ENCODE measurements at regions not wholly inside any gene's neighbourhood (a gene's known extent, or its start where the extent isn't known, plus 50 kb on each side); places are given as distances from the start of the nearest gene placed in this dataset.
"Not testable (repeated sequence)": the region's sequence is repeated elsewhere in the genome, so short reads cannot be mapped to it uniquely, and the experiment has no call there.

GRCh38 chr9:19643875-19644274 lies 145.0 kb downstream of the SLC24A2 start:
- Mint-ChIP-seq H3K27me3 (ENCODE audit: low read depth) (peaks cover 11% of the 10 kb centered on the region), H3K4me1 (ENCODE audit: low read depth) (no peaks in the 10 kb centered on the region), H3K36me3 (ENCODE audit: insufficient read depth in 2 of 2) (no peaks in the 10 kb centered on the region), H3K9me3 (no peaks in the 10 kb centered on the region), H3K4me3 (no peak overlapping the region), H3K27ac (no peak overlapping the region)
- DNase-seq (no peak), ATAC-seq (replicated peaks in 1 of 2) (no peak)

DNA sequence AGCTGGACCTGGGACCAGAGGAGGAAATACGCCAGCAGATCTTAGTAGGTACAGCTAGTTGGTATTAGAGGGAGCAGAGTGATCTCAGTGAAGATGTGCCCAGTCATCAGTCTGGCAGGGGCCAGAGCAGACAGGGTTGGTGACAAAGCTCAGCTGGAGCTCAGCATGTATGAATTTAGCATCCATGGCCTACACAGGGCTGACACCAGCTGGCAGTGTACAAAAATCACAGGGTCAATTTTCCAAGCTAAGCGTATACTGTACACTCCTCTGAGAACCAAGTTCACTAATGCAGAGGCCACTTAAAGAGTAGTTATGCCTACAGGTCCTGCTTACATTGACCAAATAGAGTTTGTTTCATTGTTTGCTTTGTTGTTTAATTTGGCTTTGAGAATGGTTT lies 146.6 kb downstream of the SLC24A2 start:
- DNase-seq (no peak), ATAC-seq (replicated peaks in 1 of 2) (no peak)
- no peaks in the 10 kb centered on the region for H3K4me1 Mint-ChIP-seq (ENCODE audit: low read depth)

GRCh38 chr9:19641046-19641445 lies 147.8 kb downstream of the SLC24A2 start:
- Mint-ChIP-seq H3K4me3 (no peak overlapping the region), H3K4me1 (ENCODE audit: low read depth) (no peaks in the 10 kb centered on the region), H3K27me3 (ENCODE audit: low read depth) (no peaks in the 10 kb centered on the region), H3K27ac (no peak overlapping the region), H3K36me3 (ENCODE audit: insufficient read depth in 2 of 2) (no peaks in the 10 kb centered on the region), H3K9me3 (no peaks in the 10 kb centered on the region)
- DNase-seq (no peak), ATAC-seq (replicated peaks in 1 of 2) (no peak)

More for the DNA sequence above, 146.6 kb downstream of the SLC24A2 start:
- no peak overlapping the region for H3K4me3 Mint-ChIP-seq
- peaks cover 2% of the 10 kb centered on the region for H3K27me3 Mint-ChIP-seq (ENCODE audit: low read depth)
- no peak overlapping the region for H3K27ac Mint-ChIP-seq
- H3K9me3 Mint-ChIP-seq: no peaks in the 10 kb centered on the region
- no peaks in the 10 kb centered on the region for H3K36me3 Mint-ChIP-seq (ENCODE audit: insufficient read depth in 2 of 2)

DNA sequence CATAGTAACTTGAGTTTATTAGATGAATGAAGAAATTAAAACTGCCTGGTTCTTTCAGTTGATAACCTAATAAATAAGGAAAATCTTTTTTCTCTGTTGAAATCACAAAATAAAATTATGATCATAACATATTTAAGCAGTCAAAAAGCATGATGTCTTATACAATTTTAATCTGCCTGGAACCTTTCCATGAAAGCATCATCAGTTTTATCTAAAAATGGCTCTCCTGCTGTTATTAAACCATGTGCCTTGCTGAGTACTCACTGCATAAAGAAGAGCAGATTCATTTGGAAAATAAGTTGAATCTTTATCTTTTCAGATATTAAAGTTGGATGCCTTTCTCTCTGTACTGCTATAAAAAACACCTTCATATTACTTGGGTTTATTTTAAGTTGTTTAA lies 148.8 kb downstream of the SLC24A2 start:
- DNase-seq: no peak
- no peak for ATAC-seq (replicated peaks in 1 of 2)
- H3K27ac Mint-ChIP-seq: no peak overlapping the region
- no peak overlapping the region for H3K4me3 Mint-ChIP-seq
- no peaks in the 10 kb centered on the region for H3K9me3 Mint-ChIP-seq
- H3K27me3 Mint-ChIP-seq (ENCODE audit: low read depth): no peaks in the 10 kb centered on the region
- H3K4me1 Mint-ChIP-seq (ENCODE audit: low read depth): no peaks in the 10 kb centered on the region
- no peaks in the 10 kb centered on the region for H3K36me3 Mint-ChIP-seq (ENCODE audit: insufficient read depth in 2 of 2)

DNA sequence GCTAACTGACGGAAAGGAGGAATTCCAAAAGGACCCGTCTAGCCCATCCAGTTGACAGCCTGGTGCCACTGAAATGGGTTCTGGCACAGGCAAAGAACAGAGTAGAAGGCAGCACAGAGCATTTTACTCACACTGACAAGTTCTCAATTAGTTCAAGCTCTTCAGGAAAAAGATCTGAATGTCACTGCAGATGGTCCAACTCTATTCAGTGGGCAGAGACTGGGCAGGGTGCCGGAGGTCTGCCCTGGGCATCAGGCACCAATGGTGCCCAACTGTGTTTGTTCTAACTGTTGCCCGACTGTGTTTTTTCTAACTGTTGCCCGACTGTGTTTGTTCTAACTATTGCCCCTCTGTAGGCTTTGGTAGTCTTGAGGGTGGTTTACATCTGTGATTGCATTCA lies 151.8 kb downstream of the SLC24A2 start:
- DNase-seq (no peak), ATAC-seq (replicated peaks in 1 of 2) (no peak)
- H3K27ac Mint-ChIP-seq: no peak overlapping the region
- H3K27me3 Mint-ChIP-seq (ENCODE audit: low read depth): peaks cover 6% of the 10 kb centered on the region
- no peaks in the 10 kb centered on the region for H3K36me3 Mint-ChIP-seq (ENCODE audit: insufficient read depth in 2 of 2)
- H3K4me1 Mint-ChIP-seq (ENCODE audit: low read depth): no peaks in the 10 kb centered on the region
- no peaks in the 10 kb centered on the region for H3K9me3 Mint-ChIP-seq
- H3K4me3 Mint-ChIP-seq: no peak overlapping the region

- H3K27me3 Mint-ChIP-seq (ENCODE audit: low read depth): peaks cover 6% of the 10 kb centered on the region
- H3K36me3 Mint-ChIP-seq (ENCODE audit: insufficient read depth in 2 of 2): no peaks in the 10 kb centered on the region
- H3K9me3 Mint-ChIP-seq: no peaks in the 10 kb centered on the region
- DNase-seq (no peak), ATAC-seq (replicated peaks in 1 of 2) (no peak)
- no peaks in the 10 kb centered on the region for H3K4me1 Mint-ChIP-seq (ENCODE audit: low read depth)
- no peak overlapping the region for H3K4me3 Mint-ChIP-seq
- no peak overlapping the region for H3K27ac Mint-ChIP-seq
These were observed 154.0 kb downstream of the SLC24A2 start for GRCh38 chr9:19634881-19635280.

- Mint-ChIP-seq H3K9me3 (no peaks in the 10 kb centered on the region), H3K27ac (no peak overlapping the region), H3K4me1 (ENCODE audit: low read depth) (no peaks in the 10 kb centered on the region), H3K4me3 (no peak overlapping the region), H3K27me3 (ENCODE audit: low read depth) (peaks cover 6% of the 10 kb centered on the region), H3K36me3 (ENCODE audit: insufficient read depth in 2 of 2) (no peaks in the 10 kb centered on the region)
- no peak for DNase-seq
- ATAC-seq (replicated peaks in 1 of 2): no peak
These were observed 157.7 kb downstream of the SLC24A2 start for GRCh38 chr9:19631181-19631580.

DNA sequence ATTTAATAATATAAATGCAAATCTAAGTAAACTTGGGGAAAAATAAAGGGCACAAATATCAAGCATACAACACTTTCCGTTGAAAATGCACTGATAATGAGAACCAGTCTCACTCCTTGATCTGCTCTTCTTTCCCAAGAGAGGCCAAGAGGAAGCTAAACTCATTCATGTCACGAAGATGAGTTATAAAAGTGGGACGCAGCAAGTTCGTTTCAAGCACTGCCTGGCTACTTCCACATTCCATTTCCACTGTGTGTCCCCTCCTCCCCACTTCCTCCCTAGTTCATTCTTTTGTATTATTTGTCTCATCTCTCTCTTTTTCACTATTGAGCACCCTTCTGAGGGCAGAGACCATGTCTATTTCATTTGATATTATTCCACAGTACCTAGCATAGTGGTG lies 158.1 kb downstream of the SLC24A2 start:
- Mint-ChIP-seq H3K27me3 (ENCODE audit: low read depth) (peaks cover 6% of the 10 kb centered on the region), H3K36me3 (ENCODE audit: insufficient read depth in 2 of 2) (no peaks in the 10 kb centered on the region)

DNA sequence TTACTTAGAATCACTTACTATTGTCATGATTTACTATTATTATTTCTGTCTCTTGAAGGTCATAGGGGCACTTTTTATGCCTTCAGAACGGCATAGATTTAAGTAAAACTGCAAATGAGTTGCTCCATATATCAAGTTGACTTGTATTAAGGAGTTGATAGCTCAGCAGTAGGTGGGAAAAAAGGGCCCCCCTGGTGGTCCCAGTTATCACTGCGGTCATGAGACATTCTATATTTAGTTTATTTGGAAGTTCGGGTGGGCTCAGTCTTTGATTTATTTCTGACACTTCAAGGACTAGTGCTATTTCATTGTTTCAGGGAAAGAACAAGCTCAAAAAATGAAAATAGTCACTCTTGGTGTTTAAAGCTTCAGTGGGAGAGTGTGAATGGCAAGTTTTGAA lies 159.3 kb downstream of the SLC24A2 start:
- Mint-ChIP-seq H3K27ac (no peak overlapping the region), H3K36me3 (ENCODE audit: insufficient read depth in 2 of 2) (no peaks in the 10 kb centered on the region), H3K9me3 (no peaks in the 10 kb centered on the region), H3K4me1 (ENCODE audit: low read depth) (no peaks in the 10 kb centered on the region), H3K4me3 (no peak overlapping the region), H3K27me3 (ENCODE audit: low read depth) (peaks cover 6% of the 10 kb centered on the region)
- ATAC-seq (replicated peaks in 1 of 2): no peak
- DNase-seq: no peak

More for the DNA sequence above, 158.1 kb downstream of the SLC24A2 start:
- DNase-seq (no peak), ATAC-seq (replicated peaks in 1 of 2) (no peak)
- H3K9me3 Mint-ChIP-seq: no peaks in the 10 kb centered on the region
- no peak overlapping the region for H3K4me3 Mint-ChIP-seq
- no peaks in the 10 kb centered on the region for H3K4me1 Mint-ChIP-seq (ENCODE audit: low read depth)
- no peak overlapping the region for H3K27ac Mint-ChIP-seq

DNA sequence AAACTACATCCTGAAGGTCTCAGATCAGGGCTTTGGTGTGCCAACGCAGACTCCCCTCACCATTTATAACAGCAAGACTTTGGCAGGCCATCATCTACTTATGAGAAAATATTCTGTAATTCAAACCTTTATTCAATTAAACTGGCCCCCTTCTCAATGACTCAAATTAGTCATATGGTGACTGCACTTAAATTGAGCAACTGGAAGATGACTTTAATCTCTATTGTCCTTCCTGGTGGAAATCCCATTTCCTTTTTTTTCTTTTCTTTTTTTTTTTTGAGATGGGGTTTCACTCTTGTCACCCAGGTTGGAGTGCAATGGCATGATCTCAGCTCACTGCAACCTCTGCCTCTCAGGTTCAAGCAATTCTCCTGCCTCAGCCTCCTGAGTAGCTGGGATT lies 163.4 kb downstream of the SLC24A2 start:
- H3K36me3 Mint-ChIP-seq (ENCODE audit: insufficient read depth in 2 of 2); H3K27ac Mint-ChIP-seq; ATAC-seq (replicated peaks in 1 of 2); H3K9me3 Mint-ChIP-seq; DNase-seq; H3K27me3 Mint-ChIP-seq (ENCODE audit: low read depth); H3K4me3 Mint-ChIP-seq; H3K4me1 Mint-ChIP-seq (ENCODE audit: low read depth): not testable (repeated sequence)

DNA sequence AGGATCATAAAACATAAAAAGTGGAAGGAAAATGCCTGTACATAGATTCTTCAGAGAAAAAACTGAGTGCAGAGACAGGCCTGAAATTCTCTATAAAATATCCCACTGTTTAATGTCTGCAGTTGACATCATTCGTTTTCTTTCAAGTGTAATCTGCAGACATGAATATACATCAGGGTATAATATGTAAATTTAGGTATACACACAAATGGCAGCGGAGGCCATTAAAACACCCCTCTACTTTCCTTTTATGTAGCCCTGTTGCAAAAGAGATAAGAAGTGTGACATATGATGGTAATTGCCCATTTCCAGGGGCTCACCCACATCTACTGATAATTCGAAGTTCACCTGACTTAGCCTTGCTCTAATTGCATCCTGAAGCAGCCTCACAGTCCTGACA lies 164.3 kb downstream of the SLC24A2 start:
- Mint-ChIP-seq H3K9me3 (no peaks in the 10 kb centered on the region), H3K27me3 (ENCODE audit: low read depth) (peaks cover 13% of the 10 kb centered on the region)

GRCh38 chr9:19623941-19624340 lies 164.9 kb downstream of the SLC24A2 start:
- no peak overlapping the region for H3K27ac Mint-ChIP-seq
- ATAC-seq (replicated peaks in 1 of 2) (no peak), DNase-seq (no peak)
- H3K9me3 Mint-ChIP-seq: no peaks in the 10 kb centered on the region
- H3K4me3 Mint-ChIP-seq: no peak overlapping the region
- H3K4me1 Mint-ChIP-seq (ENCODE audit: low read depth): no peaks in the 10 kb centered on the region
- H3K36me3 Mint-ChIP-seq (ENCODE audit: insufficient read depth in 2 of 2): no peaks in the 10 kb centered on the region
- H3K27me3 Mint-ChIP-seq (ENCODE audit: low read depth): peaks cover 13% of the 10 kb centered on the region

More for the DNA sequence above, 164.3 kb downstream of the SLC24A2 start:
- ATAC-seq (replicated peaks in 1 of 2): no peak
- Mint-ChIP-seq H3K4me3 (no peak overlapping the region), H3K4me1 (ENCODE audit: low read depth) (no peaks in the 10 kb centered on the region), H3K36me3 (ENCODE audit: insufficient read depth in 2 of 2) (no peaks in the 10 kb centered on the region), H3K27ac (no peak overlapping the region)
- DNase-seq: no peak

DNA sequence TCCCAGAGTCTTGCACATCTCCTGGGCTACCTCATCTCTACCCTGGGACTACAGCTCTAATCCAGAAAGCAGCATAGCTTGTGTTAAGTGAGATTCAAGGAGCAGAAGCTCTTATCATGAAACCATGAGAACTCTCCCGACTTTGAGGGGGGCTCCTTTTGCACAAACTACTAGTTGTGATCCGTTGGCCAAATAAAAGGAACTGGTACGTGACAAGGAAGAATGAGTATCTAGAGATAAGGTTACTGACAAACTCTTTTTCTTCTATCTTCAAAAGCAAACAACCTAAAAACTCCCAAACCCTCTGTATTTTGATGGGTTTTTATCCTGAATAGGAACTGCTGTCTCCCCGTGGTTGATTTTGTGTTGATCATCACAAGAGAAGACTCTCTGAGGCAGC lies 168.5 kb downstream of the SLC24A2 start:
- Mint-ChIP-seq H3K4me1 (ENCODE audit: low read depth) (no peaks in the 10 kb centered on the region), H3K4me3 (no peak overlapping the region), H3K9me3 (no peaks in the 10 kb centered on the region), H3K36me3 (ENCODE audit: insufficient read depth in 2 of 2) (no peaks in the 10 kb centered on the region), H3K27ac (no peak overlapping the region), H3K27me3 (ENCODE audit: low read depth) (peaks cover 19% of the 10 kb centered on the region)
- no peak for ATAC-seq (replicated peaks in 1 of 2)
- no peak for DNase-seq

DNA sequence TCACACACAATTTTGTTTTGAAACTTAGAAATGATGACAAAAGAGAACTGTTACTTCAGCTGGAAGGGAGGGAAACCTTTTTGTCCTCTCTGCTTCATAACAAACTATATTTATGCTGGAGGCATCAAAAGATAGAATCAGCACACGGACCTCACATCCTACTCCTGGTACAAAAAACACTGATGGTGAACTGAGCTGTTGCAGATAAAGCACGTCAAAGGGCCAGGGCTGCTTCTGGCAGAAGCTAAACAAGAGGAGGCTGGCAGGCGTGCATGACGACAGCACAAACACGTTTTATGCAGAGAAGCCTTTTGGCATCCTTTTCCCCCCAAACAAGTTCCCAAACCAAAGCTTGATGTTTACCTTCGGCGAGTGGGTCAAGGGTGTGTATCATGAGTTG lies 169.6 kb downstream of the SLC24A2 start:
- Mint-ChIP-seq H3K9me3 (no peaks in the 10 kb centered on the region), H3K27ac (no peak overlapping the region), H3K4me3 (no peak overlapping the region), H3K36me3 (ENCODE audit: insufficient read depth in 2 of 2) (no peaks in the 10 kb centered on the region), H3K27me3 (ENCODE audit: low read depth) (peaks cover 19% of the 10 kb centered on the region), H3K4me1 (ENCODE audit: low read depth) (no peaks in the 10 kb centered on the region)
- no peak for DNase-seq
- ATAC-seq (replicated peaks in 1 of 2): no peak

Data from activated T-cell treated with anti-CD3 and anti-CD28 coated beads, Interleukin-2, amount 50 U/mL, for 72 hours (primary cell).